Lower lobe of right lung (tissue), 2 donors: ENCODE measurements at regions not wholly inside any gene's neighbourhood (a gene's known extent, or its start where the extent isn't known, plus 50 kb on each side); places are given as distances from the start of the nearest gene placed in this dataset.
"Not testable (repeated sequence)": the region's sequence is repeated elsewhere in the genome, so short reads cannot be mapped to it uniquely, and the experiment has no call there.

Source experiments
- ATAC-seq, 2 donors: fragments of 200-7000 bp; cut with Tn5 transposase; one replicate each; pipeline ENCODE4 v1.9.1; 2020 to 2022; ENCODE audit warnings: mild to moderate bottlenecking in 2 of 2, moderate library complexity in 2 of 2
- DNase-seq: peaks from one replicate; pipeline ENCODE4 v3.0.0-alpha.2; 2020
- H3K27ac ChIP-seq: fragments of 200-600 bp; one replicate; pipeline ENCODE4 v1.8.0; 2022
- H3K27me3 ChIP-seq: fragments of 200-600 bp; one replicate; pipeline ENCODE4 v1.8.0; 2022; ENCODE audit warnings: low read depth
- H3K36me3 ChIP-seq: fragments of 200-600 bp; one replicate; pipeline ENCODE4 v1.8.0; 2022; ENCODE audit warnings: mild to moderate bottlenecking
- H3K4me1 ChIP-seq: fragments of 200-600 bp; one replicate; pipeline ENCODE4 v1.8.0; 2022
- H3K4me3 ChIP-seq: fragments of 200-600 bp; one replicate; pipeline ENCODE4 v1.8.0; 2022; ENCODE audit warnings: mild to moderate bottlenecking
- H3K9me3 ChIP-seq: fragments of 200-600 bp; one replicate; pipeline ENCODE4 v1.8.0; 2022
- CTCF ChIP-seq: fragments of 200-600 bp; IDR thresholded peaks from one replicate; pipeline ENCODE4 v1.8.0; 2022; ENCODE audit warnings: antibody characterized with exemption, mild to moderate bottlenecking
- intact Hi-C: fragments of 100-400 bp; cut with DNase I; formaldehyde crosslinking; loops from one replicate; pipeline ENCODE4 v1.11.0; 2022
- donor health status: DM: no; HTN: yes; CAD: no; lungs with severe emphysema.

GRCh38 chr4:54596201-54596600 is 61.6 kb upstream of the KIT start:
- intact Hi-C loops = no loop called here
- Histone ChIP-seq H3K27ac (no peak overlapping the region), H3K36me3 (no peaks in the 10 kb centered on the region), H3K4me1 (no peaks in the 10 kb centered on the region), H3K9me3 (no peaks in the 10 kb centered on the region), H3K27me3 (no peaks in the 10 kb centered on the region), H3K4me3 (no peak overlapping the region)
- TF ChIP-seq CTCF = no peak
- DNase-seq = no peak
- no peak for ATAC-seq

GRCh38 chr4:54597678-54598077 is 60.1 kb upstream of the KIT start:
- H3K36me3 ChIP-seq, H3K4me3 ChIP-seq, H3K27me3 ChIP-seq, H3K9me3 ChIP-seq, DNase-seq, ATAC-seq, intact Hi-C loops, H3K4me1 ChIP-seq, H3K27ac ChIP-seq: not testable (repeated sequence)

- H3K4me3 ChIP-seq, H3K27ac ChIP-seq, H3K9me3 ChIP-seq, ATAC-seq, intact Hi-C loops, DNase-seq, H3K4me1 ChIP-seq, H3K36me3 ChIP-seq, H3K27me3 ChIP-seq: not testable (repeated sequence)
Measured at GRCh38 chr4:54602175-54602574, 55.6 kb upstream of the KIT start.

- DNase-seq (no peak), ATAC-seq (peak in 1 of 2 donors; percentile 54)
- no peaks in the 10 kb centered on the region for H3K4me1 ChIP-seq
- no peaks in the 10 kb centered on the region for H3K36me3 ChIP-seq
- intact Hi-C loops = no loop called here
- no peak overlapping the region for H3K4me3 ChIP-seq
- TF ChIP-seq CTCF = no peak
- no peaks in the 10 kb centered on the region for H3K9me3 ChIP-seq
- no peaks in the 10 kb centered on the region for H3K27me3 ChIP-seq
- H3K27ac ChIP-seq = no peak overlapping the region
Measured at GRCh38 chr4:54607067-54607466, 50.7 kb upstream of the KIT start.

GRCh38 chr4:54607521-54607920 is 50.2 kb upstream of the KIT start:
- Histone ChIP-seq H3K4me3 (no peak overlapping the region), H3K4me1 (no peaks in the 10 kb centered on the region), H3K36me3 (no peaks in the 10 kb centered on the region), H3K27me3 (no peaks in the 10 kb centered on the region), H3K9me3 (no peaks in the 10 kb centered on the region), H3K27ac (no peak overlapping the region)
- ATAC-seq (no peak), DNase-seq (no peak)
- no peak for TF ChIP-seq CTCF
- intact Hi-C loops = no loop called here
